ENCODE measurements at regions not wholly inside any gene's neighbourhood (a gene's known extent, or its start where the extent isn't known, plus 50 kb on each side); places are given as distances from the start of the nearest gene placed in this dataset.

DNA sequence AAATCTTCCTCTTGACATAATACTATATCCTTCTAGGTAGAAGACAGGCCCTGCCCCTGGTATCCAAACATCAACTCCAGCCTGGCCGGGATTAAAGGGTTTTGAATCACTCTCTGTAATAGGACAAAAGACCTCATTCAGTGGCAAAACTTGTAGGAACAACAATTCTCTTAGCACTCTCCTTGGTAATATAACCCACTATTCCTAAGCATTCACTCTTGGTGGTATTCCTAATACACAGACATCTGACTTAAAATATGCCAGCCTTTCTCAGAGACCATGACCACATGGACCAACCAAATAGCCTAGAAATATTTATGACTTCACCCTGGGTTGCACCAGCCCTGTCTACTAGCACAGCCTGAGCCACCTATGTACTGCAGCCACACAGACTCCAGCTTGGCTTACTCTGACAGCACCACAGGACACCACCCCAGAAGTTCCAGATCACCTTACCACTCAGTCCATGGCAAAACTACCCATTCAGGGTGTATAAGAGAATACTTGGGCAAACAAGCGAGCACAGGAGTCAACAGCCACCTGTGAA is 244.9 kb upstream of the NEBL start:
- ATAC-seq (no peak), DNase-seq (no peak)
- Mint-ChIP-seq H3K4me3 (no peak overlapping the region), H3K27me3 (peaks cover 2% of the 10 kb centered on the region), H3K4me1 (ENCODE audit: low read depth) (no peaks in the 10 kb centered on the region), H3K9me3 (no peaks in the 10 kb centered on the region), H3K27ac (no peak overlapping the region), H3K36me3 (ENCODE audit: low read depth) (no peaks in the 10 kb centered on the region)
- POLR2A ChIA-PET: no interaction called here
- intact Hi-C loops (cut with micrococcal nuclease): no loop called here
- CTCF ChIA-PET: no interaction called here
- TF ChIP-seq, protein P1, sequence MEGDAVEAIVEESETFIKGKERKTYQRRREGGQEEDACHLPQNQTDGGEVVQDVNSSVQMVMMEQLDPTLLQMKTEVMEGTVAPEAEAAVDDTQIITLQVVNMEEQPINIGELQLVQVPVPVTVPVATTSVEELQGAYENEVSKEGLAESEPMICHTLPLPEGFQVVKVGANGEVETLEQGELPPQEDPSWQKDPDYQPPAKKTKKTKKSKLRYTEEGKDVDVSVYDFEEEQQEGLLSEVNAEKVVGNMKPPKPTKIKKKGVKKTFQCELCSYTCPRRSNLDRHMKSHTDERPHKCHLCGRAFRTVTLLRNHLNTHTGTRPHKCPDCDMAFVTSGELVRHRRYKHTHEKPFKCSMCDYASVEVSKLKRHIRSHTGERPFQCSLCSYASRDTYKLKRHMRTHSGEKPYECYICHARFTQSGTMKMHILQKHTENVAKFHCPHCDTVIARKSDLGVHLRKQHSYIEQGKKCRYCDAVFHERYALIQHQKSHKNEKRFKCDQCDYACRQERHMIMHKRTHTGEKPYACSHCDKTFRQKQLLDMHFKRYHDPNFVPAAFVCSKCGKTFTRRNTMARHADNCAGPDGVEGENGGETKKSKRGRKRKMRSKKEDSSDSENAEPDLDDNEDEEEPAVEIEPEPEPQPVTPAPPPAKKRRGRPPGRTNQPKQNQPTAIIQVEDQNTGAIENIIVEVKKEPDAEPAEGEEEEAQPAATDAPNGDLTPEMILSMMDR (IDR thresholded peaks at IDR 0.05): no peak

DNA sequence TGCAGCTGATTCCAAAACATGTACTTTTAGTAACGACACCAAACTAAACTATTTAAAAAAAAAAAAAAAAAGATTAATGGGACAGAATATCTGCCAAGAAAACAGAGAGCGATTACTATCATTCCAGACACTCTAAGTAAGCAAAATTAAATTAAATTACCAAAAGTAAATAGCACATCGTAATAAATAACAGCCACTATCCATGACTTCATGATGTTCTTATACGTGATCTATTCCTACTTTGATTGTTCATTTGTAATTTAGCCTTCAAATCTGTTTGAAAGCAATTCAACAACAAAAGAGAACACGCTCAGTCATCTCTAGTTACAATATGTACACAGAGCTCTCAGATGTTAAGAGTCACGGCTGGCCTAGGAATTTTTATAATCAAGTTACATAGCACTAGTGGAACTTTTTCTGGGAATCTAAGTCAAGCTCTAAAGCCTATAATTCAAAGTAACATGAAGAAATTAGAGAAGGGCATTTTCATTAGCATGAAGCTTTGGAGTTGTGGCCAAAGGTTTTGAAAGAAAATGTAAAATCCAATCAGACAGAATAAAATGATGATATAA is 241.7 kb upstream of the NEBL start:
- H3K9me3 Mint-ChIP-seq: no peaks in the 10 kb centered on the region
- ChIA-PET CTCF (no interaction called here), POLR2A (no interaction called here)
- intact Hi-C loops (cut with micrococcal nuclease): no loop called here
- H3K27me3 Mint-ChIP-seq: peaks cover 2% of the 10 kb centered on the region
- H3K4me3 Mint-ChIP-seq: no peak overlapping the region
- ATAC-seq (no peak), DNase-seq (no peak)
- no peak overlapping the region for H3K27ac Mint-ChIP-seq
- no peaks in the 10 kb centered on the region for H3K4me1 Mint-ChIP-seq (ENCODE audit: low read depth)
- TF ChIP-seq, protein P1 (IDR thresholded peaks at IDR 0.05): no peak
- H3K36me3 Mint-ChIP-seq (ENCODE audit: low read depth): no peaks in the 10 kb centered on the region

DNA sequence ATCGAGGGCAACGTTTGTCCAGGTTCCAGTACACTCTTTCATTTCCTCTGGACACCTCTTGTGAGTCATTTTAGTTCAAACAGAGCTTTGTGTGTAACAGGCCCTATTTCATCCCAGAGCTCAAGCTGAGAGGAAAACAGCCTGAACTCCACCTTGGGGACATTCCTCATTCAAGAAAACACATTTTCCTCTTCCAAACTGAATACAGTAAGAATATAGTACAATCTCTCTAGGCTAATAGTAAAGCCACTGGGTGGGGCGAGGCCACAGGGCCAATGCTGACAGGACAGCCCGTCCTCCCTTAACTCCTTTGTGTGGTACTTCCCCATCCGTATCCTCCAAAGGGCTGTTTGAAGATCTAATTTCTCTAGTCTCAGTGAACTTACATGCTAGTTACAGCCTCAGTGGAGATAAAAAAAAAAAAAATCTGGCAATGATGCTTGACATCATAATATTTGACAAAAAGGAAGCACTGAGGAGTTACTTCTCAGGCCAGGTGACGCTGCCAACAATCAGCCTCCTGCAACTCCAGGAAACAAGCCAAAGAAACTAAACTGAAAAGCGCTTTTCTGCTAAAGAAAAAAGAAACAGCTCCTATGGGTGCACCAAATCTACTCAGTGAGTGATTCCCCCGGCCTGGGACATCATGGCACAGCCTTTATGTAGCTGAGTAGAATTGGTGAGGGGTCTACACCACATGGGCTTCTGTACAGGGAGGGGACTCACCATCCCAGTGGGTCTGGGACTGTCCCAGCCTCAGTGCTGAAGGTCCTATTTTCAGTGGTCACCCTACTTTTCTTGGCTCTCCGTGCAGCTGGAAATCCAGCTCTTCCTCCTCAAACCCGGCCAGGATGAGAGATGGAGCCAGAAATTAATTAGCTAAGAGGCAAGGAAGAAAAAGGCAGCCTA is 238.2 kb upstream of the NEBL start:
- Mint-ChIP-seq H3K4me1 (ENCODE audit: low read depth) (no peaks in the 10 kb centered on the region), H3K27ac (no peak overlapping the region), H3K36me3 (ENCODE audit: low read depth) (no peaks in the 10 kb centered on the region), H3K9me3 (no peaks in the 10 kb centered on the region), H3K27me3 (no peaks in the 10 kb centered on the region), H3K4me3 (no peak overlapping the region)
- POLR2A ChIA-PET: no interaction called here
- DNase-seq (no peak), ATAC-seq (no peak)
- TF ChIP-seq, protein P1 (IDR thresholded peaks at IDR 0.05): no peak
- intact Hi-C loops (cut with micrococcal nuclease): no loop called here
- CTCF ChIA-PET: no interaction called here

DNA sequence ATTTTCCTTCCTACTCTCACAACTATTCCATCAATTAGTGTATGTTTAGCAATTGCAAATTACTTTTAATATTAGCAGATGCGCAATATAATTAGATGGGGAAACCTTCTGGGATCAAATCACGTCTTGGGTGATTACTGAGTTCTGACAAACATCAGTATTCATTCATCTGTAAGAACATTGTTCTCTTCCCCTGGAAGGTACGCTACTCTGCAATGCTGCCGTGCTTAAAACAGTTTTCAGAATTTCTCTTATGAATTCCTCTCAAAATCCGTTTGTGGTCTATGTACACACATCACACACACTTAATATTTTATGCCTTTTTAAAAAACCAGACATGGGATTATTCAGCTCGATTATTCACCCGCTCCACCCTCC is 237.5 kb upstream of the NEBL start:
- CTCF ChIA-PET: no interaction called here
- intact Hi-C loops (cut with micrococcal nuclease): no loop called here

More for the DNA sequence above, 237.5 kb upstream of the NEBL start:
- Mint-ChIP-seq H3K27me3 (no peaks in the 10 kb centered on the region), H3K9me3 (no peaks in the 10 kb centered on the region), H3K36me3 (ENCODE audit: low read depth) (no peaks in the 10 kb centered on the region), H3K27ac (no peak overlapping the region), H3K4me3 (no peak overlapping the region), H3K4me1 (ENCODE audit: low read depth) (no peaks in the 10 kb centered on the region)
- DNase-seq (no peak), ATAC-seq (no peak)
- POLR2A ChIA-PET: no interaction called here
- TF ChIP-seq, protein P1 (IDR thresholded peaks at IDR 0.05): no peak
